GM18861 (cell line): ENCODE measurements at regions not wholly inside any gene's neighbourhood (a gene's known extent, or its start where the extent isn't known, plus 50 kb on each side); places are given as distances from the start of the nearest gene placed in this dataset.
"Not testable (repeated sequence)": the region's sequence is repeated elsewhere in the genome, so short reads cannot be mapped to it uniquely, and the experiment has no call there.

Experiments
- ATAC-seq: cut with Tn5 transposase; IDR thresholded peaks from one replicate; pipeline ENCODE4 v1.9.1; 2021; ENCODE audit not compliant: unreplicated experiment

DNA sequence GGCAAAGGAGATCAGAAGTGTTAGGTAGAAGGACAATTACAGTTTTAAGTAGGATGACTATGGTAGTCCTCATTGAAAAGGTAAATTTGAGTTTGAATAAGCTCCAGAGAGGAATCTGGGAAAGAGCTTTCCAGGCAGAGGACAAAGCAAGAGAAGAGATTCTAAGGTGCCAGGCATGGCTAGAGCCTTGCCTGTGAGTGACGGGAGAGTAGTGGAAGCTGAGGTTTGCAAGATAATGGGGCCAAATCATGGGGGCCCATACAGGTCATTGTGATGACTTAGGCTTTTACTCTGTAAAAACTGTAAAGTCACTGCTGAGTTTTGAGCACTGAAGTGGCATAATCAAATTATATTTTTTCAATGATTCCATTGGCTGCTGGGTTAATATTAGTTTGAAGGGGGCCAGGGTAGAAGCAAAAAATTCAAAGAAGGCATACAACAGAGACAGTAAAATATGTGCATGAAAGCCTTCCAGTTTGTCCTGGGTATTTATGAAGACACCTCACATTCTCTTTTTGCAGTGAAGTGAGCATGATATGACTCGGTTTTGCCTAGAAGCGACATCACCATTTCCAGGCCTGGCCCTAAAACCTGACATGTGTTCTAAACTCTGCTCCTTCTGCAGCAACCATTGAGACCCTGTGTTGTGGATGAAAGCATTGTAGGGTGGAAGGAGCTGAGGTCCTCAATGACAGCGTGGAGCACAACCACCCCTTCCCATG, 279.8 kb upstream of the TNC start:
- ATAC-seq, result no peak

- ATAC-seq, result no peak
Observed at GRCh38 chr9:115398313-115398650, 280.3 kb upstream of the TNC start.

- ATAC-seq, result no peak
Observed at GRCh38 chr9:115398996-115399395, 281.0 kb upstream of the TNC start.

DNA sequence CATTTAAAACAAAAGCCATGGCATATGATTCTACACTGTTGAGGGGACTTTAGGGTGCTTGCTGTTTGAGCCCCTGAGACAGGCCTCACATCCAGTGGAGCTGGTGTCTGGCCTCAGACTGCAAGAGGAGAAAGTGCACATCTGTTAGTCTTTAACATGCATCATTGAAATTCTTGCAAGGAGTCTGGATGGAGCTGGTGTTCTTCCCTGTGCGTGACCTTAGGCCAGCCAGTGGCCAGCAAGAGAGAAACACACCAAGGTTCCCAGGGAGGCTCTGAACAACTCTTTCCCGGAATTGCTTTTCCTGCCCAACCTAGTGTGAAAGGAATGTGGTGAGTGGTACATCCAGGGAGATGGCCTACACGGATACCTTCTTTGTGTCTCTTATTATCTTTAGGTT, 282.8 kb upstream of the TNC start:
- no peak for ATAC-seq

- no peak for ATAC-seq
Observed at GRCh38 chr9:115401756-115402327, 283.9 kb upstream of the TNC start.

GRCh38 chr9:115403753-115404152, 285.8 kb upstream of the TNC start:
- no peak for ATAC-seq

- no peak for ATAC-seq
Observed at GRCh38 chr9:115404311-115404710, 286.4 kb upstream of the TNC start.

DNA sequence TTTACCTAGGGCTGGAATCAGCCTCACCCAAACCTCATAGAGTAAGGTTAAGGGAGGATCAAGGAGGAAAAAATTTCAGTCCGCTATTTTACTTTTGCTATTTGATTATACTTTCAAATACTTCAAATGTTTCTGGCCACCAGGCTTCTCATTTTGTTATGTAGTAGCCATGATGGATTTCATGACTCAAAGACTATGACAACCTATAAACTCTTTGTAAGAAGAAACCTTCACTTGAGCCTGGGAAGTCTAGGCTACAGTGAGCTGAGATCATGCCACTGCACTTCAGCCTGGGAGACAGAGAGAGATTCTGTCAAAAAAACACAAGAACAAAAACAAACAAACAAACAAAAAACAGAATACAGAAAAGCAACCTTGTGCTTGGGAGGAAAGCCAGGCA, 293.6 kb upstream of the TNC start:
- ATAC-seq, result no peak

- ATAC-seq, result no peak
Observed at GRCh38 chr9:115411993-115412452, 294.1 kb upstream of the TNC start.

GRCh38 chr9:115412656-115413055, 294.7 kb upstream of the TNC start:
- ATAC-seq, result no peak

GRCh38 chr9:115413304-115413703, 295.3 kb upstream of the TNC start:
- ATAC-seq, result peak; percentile 36

DNA sequence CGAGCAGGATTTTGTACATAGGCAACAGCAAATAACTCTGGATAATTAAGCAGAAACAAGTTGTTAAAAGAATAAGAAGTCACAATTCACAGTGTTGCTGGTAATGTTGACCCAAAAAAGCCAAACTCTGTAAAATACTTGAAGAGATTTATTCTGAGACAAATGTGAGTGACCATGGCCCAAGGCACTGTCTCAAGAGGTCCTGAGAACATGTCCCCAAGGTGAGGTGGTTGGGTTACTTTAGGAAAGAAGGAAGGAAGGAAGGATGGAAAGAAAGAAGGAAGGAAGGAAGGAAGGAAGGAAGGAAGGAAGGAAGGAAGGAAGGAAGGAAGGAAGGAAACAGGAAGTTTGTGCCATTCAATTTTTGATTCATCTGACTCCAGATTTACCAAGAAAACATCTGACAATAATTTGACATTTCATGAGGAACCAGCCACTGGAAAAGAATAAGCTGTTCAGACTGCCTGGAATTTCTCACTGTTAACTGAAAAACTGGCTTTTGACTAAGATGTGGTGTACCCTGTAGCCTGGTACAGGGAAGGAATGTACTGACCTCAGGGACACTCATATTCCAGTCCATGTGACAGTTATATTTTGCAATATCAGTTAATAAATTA, 295.9 kb upstream of the TNC start:
- ATAC-seq, result no peak

GRCh38 chr9:115414561-115414960, 296.6 kb upstream of the TNC start:
- no peak for ATAC-seq

DNA sequence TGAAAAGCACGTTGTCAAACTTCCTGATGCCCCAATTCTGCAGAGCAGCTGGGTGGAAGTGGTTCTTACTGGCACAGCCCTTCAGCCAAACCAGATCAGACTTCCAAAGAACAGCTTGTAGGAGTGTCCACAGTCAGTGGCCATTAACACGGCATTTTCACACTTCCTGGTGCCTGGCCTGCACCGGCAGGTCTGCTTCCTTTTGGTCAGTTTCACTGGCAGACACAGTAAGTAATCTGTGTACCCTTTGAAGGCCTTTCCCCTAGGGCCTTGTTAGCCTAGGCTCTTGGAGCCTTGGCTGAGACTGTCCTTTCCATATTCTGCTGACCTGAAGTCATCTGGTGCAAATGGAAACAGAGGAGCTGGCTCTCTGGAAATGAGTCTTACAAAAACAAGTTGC, 297.5 kb upstream of the TNC start:
- no peak for ATAC-seq

DNA sequence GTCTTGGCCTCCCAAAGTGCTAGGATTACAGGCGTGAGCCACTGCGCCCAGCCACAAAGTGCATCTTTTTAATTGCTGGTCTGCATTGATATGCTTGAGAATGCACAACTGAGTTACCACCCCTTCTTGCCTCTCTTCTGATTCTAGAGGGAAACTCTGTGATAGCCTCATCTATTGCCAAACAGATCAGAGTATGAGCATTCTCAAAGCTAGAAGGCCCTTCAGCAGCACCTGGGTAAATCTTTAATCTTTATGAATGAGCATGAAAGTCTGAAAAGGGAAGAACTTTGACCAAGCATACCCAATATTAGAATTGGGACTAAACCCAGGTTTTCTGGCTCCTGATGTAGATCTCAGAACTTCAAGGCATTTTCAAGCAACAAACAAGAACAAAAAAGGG, 298.3 kb upstream of the TNC start:
- ATAC-seq, result peak; percentile 82

DNA sequence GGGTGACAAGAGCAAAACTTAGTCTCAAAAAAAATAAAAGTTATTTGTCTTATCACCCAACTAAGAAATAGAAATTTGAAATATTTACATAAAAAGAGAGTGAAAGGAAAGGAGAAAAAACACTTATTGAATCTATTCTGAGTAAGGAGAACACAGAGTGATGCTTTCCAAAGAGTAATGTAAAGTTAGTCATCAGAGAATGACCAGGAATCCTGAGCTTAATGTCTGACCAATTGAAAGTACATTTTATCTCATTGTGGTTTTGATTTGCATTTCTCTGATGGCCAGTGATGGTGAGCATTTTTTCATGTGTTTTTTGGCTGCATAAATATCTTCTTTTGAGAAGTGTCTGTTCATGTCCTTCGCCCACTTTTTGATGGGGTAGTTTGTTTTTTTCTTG, 300.2 kb upstream of the TNC start:
- not testable (repeated sequence) for ATAC-seq

DNA sequence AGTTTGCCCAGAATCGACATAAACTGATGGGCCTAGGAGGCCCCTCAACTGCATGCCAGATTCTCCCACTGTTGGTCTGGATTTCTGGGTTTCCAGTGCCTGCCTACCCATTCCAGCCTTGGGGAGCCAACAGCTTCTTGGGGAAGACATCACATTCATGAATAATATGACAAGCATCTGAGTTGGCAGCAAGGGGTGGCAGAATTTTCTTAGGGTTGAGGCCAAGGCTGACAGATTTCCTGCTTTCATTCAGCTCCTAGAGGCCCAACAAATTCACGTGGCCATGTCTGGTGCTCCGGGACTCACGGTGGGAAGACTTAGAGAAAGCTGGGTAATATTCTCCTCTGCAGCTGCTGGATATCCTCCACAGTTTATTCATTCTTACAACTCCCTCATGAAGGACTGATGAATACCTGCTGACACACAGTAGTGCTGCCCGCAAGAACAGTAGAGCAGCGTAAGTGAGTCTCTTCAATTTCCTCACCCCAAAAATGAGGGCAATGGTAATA, 305.0 kb upstream of the TNC start:
- ATAC-seq, result no peak

DNA sequence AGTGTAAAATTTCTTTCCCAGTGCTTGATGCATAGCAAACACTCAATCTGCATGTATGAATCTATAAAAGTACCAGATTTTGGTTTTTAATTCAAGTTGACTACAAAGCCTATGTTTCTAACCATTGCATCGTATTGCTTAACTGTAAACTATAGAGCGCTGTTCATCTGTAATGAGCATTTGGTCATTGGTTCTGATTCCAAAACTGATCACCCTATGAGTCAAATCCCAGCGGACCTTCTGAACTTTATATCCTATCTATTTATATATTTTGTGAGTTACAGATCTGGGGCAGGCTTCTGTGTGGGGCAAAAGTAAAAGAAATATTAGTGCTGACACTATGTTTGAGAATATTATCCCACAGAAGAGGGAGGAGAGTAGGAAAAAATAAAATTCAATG, 305.7 kb upstream of the TNC start:
- ATAC-seq, result no peak

- no peak for ATAC-seq
Observed at GRCh38 chr9:115425601-115426000, 307.6 kb upstream of the TNC start.

- no peak for ATAC-seq
Observed at GRCh38 chr9:115437418-115437817, 319.5 kb upstream of the TNC start.

GRCh38 chr9:115439641-115440040, 321.7 kb upstream of the TNC start:
- ATAC-seq, result no peak

DNA sequence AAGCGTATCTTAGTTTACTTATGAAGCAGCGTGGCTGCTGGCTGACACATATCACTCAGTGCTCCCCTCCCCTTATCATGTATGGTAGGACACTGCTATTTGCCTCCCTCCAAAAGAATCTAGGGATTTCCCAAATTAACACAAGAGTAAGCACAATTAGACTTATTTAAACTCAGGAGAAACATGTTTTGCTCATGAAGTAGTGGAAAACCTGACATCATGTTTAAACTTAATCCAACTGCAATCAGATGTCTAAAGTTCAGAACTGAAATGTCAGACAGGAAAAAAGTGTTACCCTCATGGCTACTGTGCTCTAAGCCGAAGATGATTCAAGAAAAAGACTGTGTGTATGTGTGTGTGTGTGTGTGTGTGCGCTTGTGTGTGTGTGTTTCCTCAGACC, 324.1 kb upstream of the TNC start:
- ATAC-seq, result no peak
